ENCODE measurements at regions not wholly inside any gene's neighbourhood (a gene's known extent, or its start where the extent isn't known, plus 50 kb on each side); places are given as distances from the start of the nearest gene placed in this dataset.
"Not testable (repeated sequence)": the region's sequence is repeated elsewhere in the genome, so short reads cannot be mapped to it uniquely, and the experiment has no call there.

DNA sequence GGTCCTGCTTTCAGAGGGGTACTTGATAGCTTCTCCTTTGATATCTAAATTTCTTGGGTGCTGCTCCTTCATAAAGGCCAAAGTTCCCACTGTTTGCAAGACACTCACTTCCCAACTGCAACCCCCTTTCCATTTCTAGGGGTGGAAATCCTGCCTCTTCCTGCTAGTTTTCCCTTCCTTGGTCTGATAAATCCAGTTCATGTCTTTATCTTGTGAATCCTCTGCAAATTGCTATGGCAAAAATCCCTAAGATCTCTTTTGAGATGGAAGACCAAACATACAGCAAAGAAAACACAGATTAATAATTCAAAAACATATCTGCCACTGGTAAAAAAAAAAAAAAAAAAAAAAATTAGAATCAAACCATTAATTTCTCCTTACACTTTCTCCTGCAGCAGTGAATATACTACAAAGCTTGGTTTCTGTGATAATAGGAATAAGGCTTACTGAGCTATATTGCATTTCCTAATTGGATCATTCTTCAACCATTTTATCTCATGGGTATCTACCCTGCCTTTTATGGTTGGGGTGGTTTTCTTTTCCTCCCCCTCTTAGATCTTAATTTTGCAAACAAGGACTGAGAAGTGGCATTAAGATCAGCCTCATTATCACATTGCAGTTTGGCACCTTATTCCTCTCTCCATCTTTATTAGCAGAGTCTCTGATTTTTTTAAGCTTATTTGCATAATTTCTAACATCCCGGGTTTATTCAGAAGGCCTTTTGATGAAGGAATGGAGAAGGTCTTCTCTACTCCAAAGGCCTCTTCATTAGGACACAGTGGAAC lies 439.1 kb downstream of the XYLT1 start:
- WGBS, 3 donors = 63 to 79% (median 75%) methylated on average over 1 of the region's 1 CpG
- Histone ChIP-seq H3K4me3 (ENCODE audit: low read depth in 1 of 3, low read length in 3 of 3) (no peak overlapping the region), H3K27me3 (ENCODE audit: control insufficient read depth in 3 of 3, insufficient read depth in 3 of 3, low read length in 3 of 3) (no peaks in the 10 kb centered on the region), H3K4me1 (ENCODE audit: control insufficient read depth in 3 of 3, insufficient read depth in 2 of 3, low read depth in 1 of 3, low read length in 2 of 3) (no peaks in the 10 kb centered on the region), H3K36me3 (ENCODE audit: control insufficient read depth in 3 of 3, insufficient read depth in 2 of 3, low read depth in 1 of 3, low read length in 3 of 3) (no peaks in the 10 kb centered on the region), H3K27ac (ENCODE audit: low read depth in 1 of 3, low read length in 2 of 3) (no peak overlapping the region), H3K9me3 (ENCODE audit: control insufficient read depth in 2 of 2, insufficient read depth in 1 of 2, low read depth in 1 of 2, low read length in 1 of 2) (no peaks in the 10 kb centered on the region)
- DNase-seq (no peak), FAIRE-seq (no peak)

DNA sequence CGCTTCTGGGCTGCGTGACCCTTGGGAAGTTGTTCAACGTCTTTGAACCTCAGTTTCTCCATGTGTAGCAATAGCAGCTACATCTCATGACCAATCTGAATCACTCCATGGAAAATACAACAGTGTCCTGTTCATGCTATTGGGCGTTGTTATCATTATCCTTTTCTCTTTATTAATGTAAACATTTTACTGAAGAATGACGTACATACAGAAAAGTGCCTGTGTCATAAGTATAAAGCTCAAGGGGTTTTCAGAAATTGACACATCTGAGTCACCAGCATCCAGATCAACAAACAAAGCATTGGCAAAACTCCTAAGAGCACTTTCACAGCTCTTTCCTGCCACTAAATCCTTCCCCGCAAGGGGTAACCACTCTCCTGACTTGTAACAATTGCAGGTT lies 438.4 kb downstream of the XYLT1 start:
- 81 to 83% (median 81%) methylated on average over 6 of the region's 6 CpGs for WGBS, 3 donors

DNA sequence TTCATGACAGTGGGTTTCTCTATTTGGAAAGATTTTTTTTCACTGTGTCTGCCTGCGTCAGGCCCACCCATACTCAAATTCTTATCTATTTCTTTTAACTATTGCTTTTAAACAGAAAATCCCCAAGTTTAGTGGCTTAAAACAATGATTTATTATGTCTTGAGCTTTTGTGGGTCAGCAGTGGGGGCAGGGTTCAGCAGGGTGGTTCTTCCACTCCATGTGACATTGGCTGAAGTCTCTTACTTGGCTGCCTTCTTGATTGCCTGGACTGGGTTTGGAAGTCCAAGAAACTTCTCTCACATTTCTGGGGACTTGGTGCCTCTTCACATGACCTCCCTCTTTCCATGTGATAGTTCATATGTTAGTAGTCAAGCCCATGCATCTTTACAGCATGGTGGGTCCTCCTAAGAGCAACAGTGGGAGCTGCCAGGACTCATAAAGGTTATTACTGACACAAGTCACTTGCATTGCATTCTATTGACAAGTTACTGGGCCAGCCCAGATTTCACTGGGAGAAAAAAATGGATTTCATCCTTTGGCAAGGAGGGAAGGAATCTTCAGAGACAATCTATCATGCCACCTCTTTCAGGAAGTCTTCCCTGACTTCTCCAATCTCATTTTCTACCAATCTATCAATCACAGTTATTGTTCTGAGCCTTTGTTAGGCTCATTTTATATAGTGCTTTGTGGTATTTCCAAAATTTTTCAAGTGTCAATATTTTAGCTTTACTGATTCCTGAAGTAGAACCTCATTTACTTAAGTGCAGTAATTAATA lies 436.1 kb downstream of the XYLT1 start:
- FAIRE-seq (no peak), DNase-seq (no peak)
- H3K4me1 ChIP-seq (ENCODE audit: control insufficient read depth in 3 of 3, insufficient read depth in 2 of 3, low read depth in 1 of 3, low read length in 2 of 3) = no peaks in the 10 kb centered on the region
- H3K4me3 ChIP-seq (ENCODE audit: low read depth in 1 of 3, low read length in 3 of 3) = no peak overlapping the region
- H3K9me3 ChIP-seq (ENCODE audit: control insufficient read depth in 2 of 2, insufficient read depth in 1 of 2, low read depth in 1 of 2, low read length in 1 of 2) = no peaks in the 10 kb centered on the region
- no peaks in the 10 kb centered on the region for H3K27me3 ChIP-seq (ENCODE audit: control insufficient read depth in 3 of 3, insufficient read depth in 3 of 3, low read length in 3 of 3)
- 82 to 88% (median 84%) methylated on average over 1 of the region's 1 CpG for WGBS, 3 donors
- H3K36me3 ChIP-seq (ENCODE audit: control insufficient read depth in 3 of 3, insufficient read depth in 2 of 3, low read depth in 1 of 3, low read length in 3 of 3) = no peaks in the 10 kb centered on the region
- H3K27ac ChIP-seq (ENCODE audit: low read depth in 1 of 3, low read length in 2 of 3) = no peak overlapping the region

More for the DNA sequence above, 438.4 kb downstream of the XYLT1 start:
- Histone ChIP-seq H3K4me3 (ENCODE audit: low read depth in 1 of 3, low read length in 3 of 3) (no peak overlapping the region), H3K36me3 (ENCODE audit: control insufficient read depth in 3 of 3, insufficient read depth in 2 of 3, low read depth in 1 of 3, low read length in 3 of 3) (no peaks in the 10 kb centered on the region), H3K27me3 (ENCODE audit: control insufficient read depth in 3 of 3, insufficient read depth in 3 of 3, low read length in 3 of 3) (no peaks in the 10 kb centered on the region), H3K4me1 (ENCODE audit: control insufficient read depth in 3 of 3, insufficient read depth in 2 of 3, low read depth in 1 of 3, low read length in 2 of 3) (no peaks in the 10 kb centered on the region), H3K27ac (ENCODE audit: low read depth in 1 of 3, low read length in 2 of 3) (no peak overlapping the region), H3K9me3 (ENCODE audit: control insufficient read depth in 2 of 2, insufficient read depth in 1 of 2, low read depth in 1 of 2, low read length in 1 of 2) (no peaks in the 10 kb centered on the region)
- DNase-seq = no peak
- no peak for FAIRE-seq

DNA sequence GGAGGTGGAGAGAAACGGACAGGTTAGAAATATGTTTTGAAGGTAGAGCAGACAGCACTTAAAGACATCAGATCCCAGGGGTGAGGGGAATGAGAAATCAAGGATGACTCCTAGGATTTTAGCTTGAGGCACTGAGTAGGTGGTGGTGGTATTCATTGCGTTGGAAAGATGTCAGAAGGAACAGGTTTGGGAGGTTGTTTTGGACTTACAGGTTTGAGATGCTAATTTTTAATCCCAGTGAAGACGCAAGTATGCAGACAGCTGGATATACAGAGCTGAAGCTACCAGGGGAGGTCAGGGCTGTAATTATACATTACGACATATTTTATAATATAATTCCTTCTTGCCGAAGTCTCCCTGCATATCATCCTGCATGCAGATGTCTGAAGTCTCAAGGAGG lies 433.3 kb downstream of the XYLT1 start:
- FAIRE-seq = no peak

DNA sequence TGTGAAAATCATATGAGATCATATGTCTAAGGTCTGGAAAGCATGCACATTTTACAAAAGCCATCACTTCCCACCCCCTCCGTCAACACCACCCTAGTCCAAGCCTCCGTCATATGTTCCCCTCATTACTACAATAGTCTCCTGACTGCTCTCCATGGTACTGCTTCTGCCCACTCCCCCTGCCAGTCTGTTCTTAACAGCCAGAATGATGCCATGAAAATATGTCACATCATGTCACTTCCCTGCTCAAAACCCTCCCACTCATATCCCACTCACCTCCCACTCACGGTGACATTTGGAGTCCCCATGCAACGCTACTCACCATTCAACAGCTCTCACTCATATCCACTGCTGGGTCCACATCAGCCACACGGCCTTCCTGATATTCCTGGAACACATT lies 432.3 kb downstream of the XYLT1 start:
- DNase-seq (no peak), FAIRE-seq (no peak)
- Histone ChIP-seq H3K4me1 (ENCODE audit: control insufficient read depth in 3 of 3, insufficient read depth in 2 of 3, low read depth in 1 of 3, low read length in 2 of 3) (no peaks in the 10 kb centered on the region), H3K27ac (ENCODE audit: low read depth in 1 of 3, low read length in 2 of 3) (no peak overlapping the region), H3K4me3 (ENCODE audit: low read depth in 1 of 3, low read length in 3 of 3) (no peak overlapping the region), H3K27me3 (ENCODE audit: control insufficient read depth in 3 of 3, insufficient read depth in 3 of 3, low read length in 3 of 3) (no peaks in the 10 kb centered on the region), H3K9me3 (ENCODE audit: control insufficient read depth in 2 of 2, insufficient read depth in 1 of 2, low read depth in 1 of 2, low read length in 1 of 2) (no peaks in the 10 kb centered on the region), H3K36me3 (ENCODE audit: control insufficient read depth in 3 of 3, insufficient read depth in 2 of 3, low read depth in 1 of 3, low read length in 3 of 3) (no peaks in the 10 kb centered on the region)
- 69 to 79% (median 76%) methylated on average over 5 of the region's 5 CpGs for WGBS, 3 donors

More for the DNA sequence above, 433.3 kb downstream of the XYLT1 start:
- no peaks in the 10 kb centered on the region for H3K9me3 ChIP-seq (ENCODE audit: control insufficient read depth in 2 of 2, insufficient read depth in 1 of 2, low read depth in 1 of 2, low read length in 1 of 2)
- 56 to 74% (median 69%) methylated on average over 5 of the region's 5 CpGs for WGBS, 3 donors
- DNase-seq = no peak
- H3K4me1 ChIP-seq (ENCODE audit: control insufficient read depth in 3 of 3, insufficient read depth in 2 of 3, low read depth in 1 of 3, low read length in 2 of 3) = no peaks in the 10 kb centered on the region
- H3K4me3 ChIP-seq (ENCODE audit: low read depth in 1 of 3, low read length in 3 of 3) = no peak overlapping the region
- H3K27me3 ChIP-seq (ENCODE audit: control insufficient read depth in 3 of 3, insufficient read depth in 3 of 3, low read length in 3 of 3) = no peaks in the 10 kb centered on the region
- no peak overlapping the region for H3K27ac ChIP-seq (ENCODE audit: low read depth in 1 of 3, low read length in 2 of 3)
- no peaks in the 10 kb centered on the region for H3K36me3 ChIP-seq (ENCODE audit: control insufficient read depth in 3 of 3, insufficient read depth in 2 of 3, low read depth in 1 of 3, low read length in 3 of 3)

DNA sequence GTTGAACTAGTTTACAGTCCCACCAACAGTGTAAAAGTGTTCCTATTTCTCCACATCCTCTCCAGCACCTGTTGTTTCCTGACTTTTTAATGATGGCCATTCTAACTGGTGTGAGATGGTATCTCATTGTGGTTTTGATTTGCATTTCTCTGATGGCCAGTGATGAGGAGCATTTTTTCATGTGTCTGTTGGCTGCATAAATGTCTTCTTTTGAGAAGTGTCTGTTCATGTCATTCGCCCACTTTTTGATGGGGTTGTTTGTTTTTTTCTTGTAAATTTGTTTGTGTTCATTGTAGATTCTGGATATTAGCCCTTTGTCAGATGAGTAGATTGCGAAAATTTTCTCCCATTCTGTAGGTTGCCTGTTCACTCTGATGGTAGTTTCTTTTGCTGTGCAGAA lies 421.7 kb downstream of the XYLT1 start:
- not testable (repeated sequence) for H3K27ac ChIP-seq (ENCODE audit: low read depth in 1 of 3, low read length in 2 of 3); H3K4me3 ChIP-seq (ENCODE audit: low read depth in 1 of 3, low read length in 3 of 3); H3K27me3 ChIP-seq (ENCODE audit: control insufficient read depth in 3 of 3, insufficient read depth in 3 of 3, low read length in 3 of 3); H3K9me3 ChIP-seq (ENCODE audit: control insufficient read depth in 2 of 2, insufficient read depth in 1 of 2, low read depth in 1 of 2, low read length in 1 of 2); H3K36me3 ChIP-seq (ENCODE audit: control insufficient read depth in 3 of 3, insufficient read depth in 2 of 3, low read depth in 1 of 3, low read length in 3 of 3); FAIRE-seq; H3K4me1 ChIP-seq (ENCODE audit: control insufficient read depth in 3 of 3, insufficient read depth in 2 of 3, low read depth in 1 of 3, low read length in 2 of 3); DNase-seq
- WGBS, 3 donors = 65 to 84% (median 76%) methylated on average over 2 of the region's 2 CpGs

DNA sequence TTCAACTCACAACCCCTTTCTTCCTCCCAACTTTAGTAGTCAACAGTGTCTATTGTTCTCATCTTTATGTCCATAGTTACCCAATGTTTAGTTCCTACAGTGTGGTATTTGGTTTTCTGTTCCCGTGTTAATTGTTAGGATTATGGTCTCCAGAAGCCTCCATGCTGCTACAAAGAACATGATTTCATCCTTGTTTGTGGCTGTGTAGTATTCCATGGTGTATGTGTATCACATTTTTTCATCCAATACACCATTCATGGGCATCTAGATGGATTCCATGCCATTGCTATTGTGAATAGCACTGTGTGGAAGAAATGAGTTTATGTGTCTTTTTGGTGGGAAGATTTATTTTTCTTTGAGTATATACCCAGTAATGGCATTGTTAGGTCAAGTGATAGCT lies 420.3 kb downstream of the XYLT1 start:
- H3K36me3 ChIP-seq (ENCODE audit: control insufficient read depth in 3 of 3, insufficient read depth in 2 of 3, low read depth in 1 of 3, low read length in 3 of 3) = no peaks in the 10 kb centered on the region
- no peaks in the 10 kb centered on the region for H3K9me3 ChIP-seq (ENCODE audit: control insufficient read depth in 2 of 2, insufficient read depth in 1 of 2, low read depth in 1 of 2, low read length in 1 of 2)
- H3K4me1 ChIP-seq (ENCODE audit: control insufficient read depth in 3 of 3, insufficient read depth in 2 of 3, low read depth in 1 of 3, low read length in 2 of 3) = no peaks in the 10 kb centered on the region
- no peaks in the 10 kb centered on the region for H3K27me3 ChIP-seq (ENCODE audit: control insufficient read depth in 3 of 3, insufficient read depth in 3 of 3, low read length in 3 of 3)
- DNase-seq = no peak
- FAIRE-seq = no peak
- 74 to 83% (median 80%) methylated on average over 1 of the region's 1 CpG for WGBS, 3 donors
- H3K27ac ChIP-seq (ENCODE audit: low read depth in 1 of 3, low read length in 2 of 3) = no peak overlapping the region
- H3K4me3 ChIP-seq (ENCODE audit: low read depth in 1 of 3, low read length in 3 of 3) = no peak overlapping the region

Data from small intestine (tissue), 7 donors.